Neural cell (in vitro differentiated cells): ENCODE measurements at regions not wholly inside any gene's neighbourhood (a gene's known extent, or its start where the extent isn't known, plus 50 kb on each side); places are given as distances from the start of the nearest gene placed in this dataset.

ENCODE experiments used
- H2AFZ ChIP-seq: fragments of 200-600, 300-800 bp; sonication (generic), shearing (Covaris generic); 2 replicates; pipeline ENCODE4 v1.6.0; 2014; ENCODE audit warnings: low read depth, mild to moderate bottlenecking, antibody characterized with exemption, low read length, moderate library complexity
- H3F3A ChIP-seq: fragments of 200-600 bp; shearing (Covaris generic); 2 replicates; pipeline ENCODE4 v1.6.1; 2016; ENCODE audit warnings: mild to moderate bottlenecking, moderate library complexity, mixed read lengths, antibody characterized with exemption, low read length; ENCODE audit not compliant: insufficient read depth, poor library complexity, severe bottlenecking
- H3K27ac ChIP-seq: fragments of 200-600, 300-800 bp; sonication (generic), shearing (Covaris generic); 2 replicates; pipeline ENCODE4 v1.5.1; 2014; ENCODE audit warnings: mild to moderate bottlenecking, low read length, moderate library complexity
- H3K27me3 ChIP-seq: fragments of 300-800, 200-600 bp; sonication (generic), shearing (Covaris generic); 2 replicates; pipeline ENCODE4 v1.6.0; 2014; ENCODE audit warnings: mild to moderate bottlenecking, low read depth, low read length, moderate library complexity; ENCODE audit not compliant: insufficient read depth
- H3K36me3 ChIP-seq: fragments of 300-800, 200-600 bp; sonication (generic), shearing (Covaris generic); 2 replicates; pipeline ENCODE4 v1.5.1; 2014; ENCODE audit warnings: mild to moderate bottlenecking, antibody characterized with exemption, low read length, moderate library complexity; ENCODE audit not compliant: insufficient read depth
- H3K4me2 ChIP-seq: fragments of 300-800, 200-600 bp; sonication (generic), shearing (Covaris generic); 2 replicates; pipeline ENCODE4 v1.6.0; 2014; ENCODE audit warnings: mild to moderate bottlenecking, low read length
- H3K4me3 ChIP-seq: fragments of 300-800, 200-600 bp; sonication (generic), shearing (Covaris generic); 2 replicates; pipeline ENCODE4 v1.5.1; 2014; ENCODE audit warnings: mild to moderate bottlenecking, low read length, moderate library complexity
- H3K79me2 ChIP-seq: fragments of 200-600 bp; shearing (Covaris generic); replicated peaks from 2 replicates; pipeline ENCODE4 v1.6.0; 2014; ENCODE audit warnings: mild to moderate bottlenecking, low read length, moderate library complexity; ENCODE audit not compliant: insufficient read depth
- H3K9ac ChIP-seq: fragments of 300-800, 200-600 bp; sonication (generic), shearing (Covaris generic); 2 replicates; pipeline ENCODE4 v1.6.1; 2016; ENCODE audit warnings: mild to moderate bottlenecking, low read length, mixed read lengths
- H3K9me2 ChIP-seq: fragments of 200-600 bp; shearing (Covaris generic); 2 replicates; pipeline ENCODE4 v1.6.1; 2016; ENCODE audit warnings: mild to moderate bottlenecking, low read length, mixed read lengths; ENCODE audit not compliant: insufficient read depth
- H3K9me3 ChIP-seq: fragments of 200-600, 300-800 bp; sonication (generic), shearing (Covaris generic); 2 replicates; pipeline ENCODE4 v1.6.1; 2016; ENCODE audit warnings: mild to moderate bottlenecking, mixed run types, low read length, moderate library complexity, mixed read lengths
- H4K20me1 ChIP-seq: fragments of 200-600 bp; shearing (Covaris generic); 2 replicates; pipeline ENCODE4 v1.6.1; 2016; ENCODE audit warnings: mild to moderate bottlenecking, mixed run types; ENCODE audit not compliant: insufficient read depth
- CTCF ChIP-seq: fragments of 450-650 bp; IDR thresholded peaks from 2 replicates; pipeline ENCODE4 v1.5.1; 2014; ENCODE audit warnings: antibody characterized with exemption, mild to moderate bottlenecking, moderate library complexity; ENCODE audit not compliant: poor library complexity, severe bottlenecking
- EP300 ChIP-seq: fragments of 450-650 bp; conservative IDR thresholded peaks from 2 replicates; pipeline ENCODE4 v1.6.1; 2014; ENCODE audit warnings: antibody characterized with exemption, mild to moderate bottlenecking, moderate library complexity; ENCODE audit not compliant: poor library complexity, severe bottlenecking
- EZH2 ChIP-seq: fragments of 200-600, 300-800 bp; shearing (Covaris generic), sonication (generic); IDR thresholded peaks from 2 replicates; pipeline ENCODE4 v1.6.1; 2014; ENCODE audit warnings: antibody characterized with exemption, low read length, borderline replicate concordance, mild to moderate bottlenecking; ENCODE audit not compliant: insufficient read depth, poor library complexity, severe bottlenecking
- MXI1 ChIP-seq: fragments of 450-650 bp; conservative IDR thresholded peaks from 2 replicates; pipeline ENCODE4 v1.6.1; 2014; ENCODE audit warnings: antibody characterized with exemption, mild to moderate bottlenecking; ENCODE audit not compliant: poor library complexity, severe bottlenecking
- POLR2AphosphoS5 ChIP-seq: IDR thresholded peaks from 2 replicates; pipeline ENCODE4 v1.6.1; 2012
- RAD21 ChIP-seq: fragments of 450-650 bp; conservative IDR thresholded peaks from 2 replicates; pipeline ENCODE4 v1.6.1; 2014; ENCODE audit warnings: antibody characterized with exemption, mild to moderate bottlenecking, moderate library complexity
- SMC3 ChIP-seq: fragments of 450-650 bp; conservative IDR thresholded peaks from 2 replicates; pipeline ENCODE4 v1.6.1; 2014; ENCODE audit warnings: antibody characterized with exemption, mild to moderate bottlenecking, moderate library complexity; ENCODE audit not compliant: poor library complexity
- TAF1 ChIP-seq: IDR thresholded peaks from 2 replicates; pipeline ENCODE4 v1.6.1; 2012; ENCODE audit warnings: low read depth
- TF ChIP-seq, protein P1 (sequence below): IDR thresholded peaks from 2 replicates; pipeline ENCODE4 v1.6.1; 2012; ENCODE audit warnings: borderline replicate concordance

DNA sequence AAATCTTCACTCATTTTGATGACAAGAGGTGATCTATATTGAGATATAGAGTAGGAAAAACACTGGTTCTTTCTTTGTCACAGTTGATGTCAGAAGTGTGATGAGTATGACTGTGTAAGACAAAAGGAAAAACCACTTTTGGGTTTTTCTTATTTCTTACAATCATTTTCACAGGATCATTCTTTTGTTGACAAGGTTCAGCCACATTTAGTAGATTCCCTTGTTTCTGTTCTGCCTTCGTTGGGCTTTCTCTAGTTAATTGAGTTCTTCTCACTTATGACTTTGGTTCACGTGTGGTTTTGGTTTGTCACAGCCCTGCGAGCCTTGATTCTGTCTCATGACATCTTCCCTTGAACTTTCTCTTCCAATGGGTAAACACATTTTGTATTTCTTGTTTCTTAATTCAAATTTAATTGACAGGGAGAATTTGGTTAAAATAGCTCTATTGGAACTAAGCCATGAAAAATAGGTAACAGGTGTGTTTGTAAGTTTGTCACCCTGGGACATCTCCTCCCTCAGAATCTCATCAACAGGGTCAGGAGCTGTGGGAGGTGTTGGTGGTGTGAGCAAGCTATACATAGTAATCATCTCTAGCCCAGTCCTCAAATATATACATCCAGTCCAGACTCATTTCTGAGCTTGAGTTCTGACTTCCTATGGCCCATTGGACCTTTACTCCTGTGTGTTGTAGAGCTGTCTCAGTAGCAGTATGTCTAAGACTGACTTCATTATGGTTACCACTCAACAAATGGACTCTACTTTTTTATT lies 255.3 kb downstream of the BMP4 start:
- Histone ChIP-seq H3K27ac (no peak overlapping the region), H3K79me2 (no peaks in the 10 kb centered on the region), H3K4me3 (no peak overlapping the region), H3F3A (no peaks in the 10 kb centered on the region), H3K36me3 (no peaks in the 10 kb centered on the region), H3K27me3 (no peaks in the 10 kb centered on the region), H4K20me1 (no peaks in the 10 kb centered on the region), H3K4me2 (no peak overlapping the region), H2AFZ (no peak overlapping the region), H3K9me2 (no peaks in the 10 kb centered on the region), H3K9me3 (no peaks in the 10 kb centered on the region), H3K9ac (no peak overlapping the region)
- TF ChIP-seq RAD21 (no peak), MXI1 (no peak), EZH2 (no peak), POLR2AphosphoS5 (no peak), CTCF (no peak), EP300 (no peak), TAF1 (no peak), SMC3 (no peak)
- TF ChIP-seq, protein P1, sequence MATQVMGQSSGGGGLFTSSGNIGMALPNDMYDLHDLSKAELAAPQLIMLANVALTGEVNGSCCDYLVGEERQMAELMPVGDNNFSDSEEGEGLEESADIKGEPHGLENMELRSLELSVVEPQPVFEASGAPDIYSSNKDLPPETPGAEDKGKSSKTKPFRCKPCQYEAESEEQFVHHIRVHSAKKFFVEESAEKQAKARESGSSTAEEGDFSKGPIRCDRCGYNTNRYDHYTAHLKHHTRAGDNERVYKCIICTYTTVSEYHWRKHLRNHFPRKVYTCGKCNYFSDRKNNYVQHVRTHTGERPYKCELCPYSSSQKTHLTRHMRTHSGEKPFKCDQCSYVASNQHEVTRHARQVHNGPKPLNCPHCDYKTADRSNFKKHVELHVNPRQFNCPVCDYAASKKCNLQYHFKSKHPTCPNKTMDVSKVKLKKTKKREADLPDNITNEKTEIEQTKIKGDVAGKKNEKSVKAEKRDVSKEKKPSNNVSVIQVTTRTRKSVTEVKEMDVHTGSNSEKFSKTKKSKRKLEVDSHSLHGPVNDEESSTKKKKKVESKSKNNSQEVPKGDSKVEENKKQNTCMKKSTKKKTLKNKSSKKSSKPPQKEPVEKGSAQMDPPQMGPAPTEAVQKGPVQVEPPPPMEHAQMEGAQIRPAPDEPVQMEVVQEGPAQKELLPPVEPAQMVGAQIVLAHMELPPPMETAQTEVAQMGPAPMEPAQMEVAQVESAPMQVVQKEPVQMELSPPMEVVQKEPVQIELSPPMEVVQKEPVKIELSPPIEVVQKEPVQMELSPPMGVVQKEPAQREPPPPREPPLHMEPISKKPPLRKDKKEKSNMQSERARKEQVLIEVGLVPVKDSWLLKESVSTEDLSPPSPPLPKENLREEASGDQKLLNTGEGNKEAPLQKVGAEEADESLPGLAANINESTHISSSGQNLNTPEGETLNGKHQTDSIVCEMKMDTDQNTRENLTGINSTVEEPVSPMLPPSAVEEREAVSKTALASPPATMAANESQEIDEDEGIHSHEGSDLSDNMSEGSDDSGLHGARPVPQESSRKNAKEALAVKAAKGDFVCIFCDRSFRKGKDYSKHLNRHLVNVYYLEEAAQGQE = no peak

DNA sequence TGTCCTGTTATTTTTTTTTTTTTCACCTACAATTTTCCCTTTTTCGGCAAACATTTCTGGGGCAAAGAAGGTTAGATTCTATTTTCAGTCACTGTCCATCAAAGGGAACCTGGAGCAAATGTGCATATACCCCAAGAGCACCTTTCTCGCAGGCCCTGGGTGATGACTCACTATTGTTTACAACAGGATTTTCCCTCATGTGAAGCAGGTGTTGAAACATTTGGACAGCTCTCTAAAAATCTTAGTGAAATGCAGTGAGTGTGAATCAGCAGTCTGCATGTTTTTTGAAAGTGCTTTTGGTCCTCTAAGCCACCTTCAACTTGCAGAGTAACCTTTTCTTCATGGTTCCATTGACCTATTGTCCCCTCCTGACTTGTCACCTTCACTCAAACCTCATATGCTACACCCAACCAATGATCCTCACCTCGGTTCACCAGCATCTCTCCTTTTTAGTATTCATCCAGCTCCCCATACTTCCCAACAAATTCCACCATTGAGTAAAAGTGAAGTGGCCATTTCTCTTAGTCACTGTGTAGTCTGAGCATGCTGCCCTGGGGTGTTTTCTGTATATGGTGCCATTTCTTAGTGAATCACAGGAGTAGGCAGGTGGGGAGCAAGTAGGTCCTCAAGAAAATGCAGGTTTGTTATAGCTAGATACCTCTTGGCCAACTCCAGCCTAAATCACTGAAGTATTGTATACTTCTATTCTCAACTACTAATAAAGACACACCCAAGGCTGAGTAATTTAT lies 260.2 kb downstream of the BMP4 start:
- Histone ChIP-seq H2AFZ (no peak overlapping the region), H3K9me2 (no peaks in the 10 kb centered on the region), H3K9me3 (no peaks in the 10 kb centered on the region), H3K27me3 (no peaks in the 10 kb centered on the region), H4K20me1 (no peaks in the 10 kb centered on the region), H3K9ac (no peak overlapping the region), H3K4me3 (no peak overlapping the region), H3K4me2 (no peak overlapping the region), H3K27ac (no peak overlapping the region), H3K36me3 (no peaks in the 10 kb centered on the region), H3F3A (no peaks in the 10 kb centered on the region), H3K79me2 (no peaks in the 10 kb centered on the region)
- TF ChIP-seq POLR2AphosphoS5 (no peak), EP300 (no peak), TAF1 (no peak), MXI1 (no peak), RAD21 (no peak), CTCF (no peak), EZH2 (no peak), SMC3 (no peak)
- TF ChIP-seq, protein P1 = no peak
